Immature natural killer cell (primary cell): ENCODE measurements at regions not wholly inside any gene's neighbourhood (a gene's known extent, or its start where the extent isn't known, plus 50 kb on each side); places are given as distances from the start of the nearest gene placed in this dataset.

ENCODE experiments used
- DNase-seq, 3 donors: peaks; one replicate each; pipeline ENCODE4 v3.0.0; 2022; ENCODE audit warnings: mixed read lengths in 1 of 3
- H3K27ac Mint-ChIP-seq, 6 donors: one replicate each; pipeline ENCODE4 v1.8.0; 2020; ENCODE audit warnings: mixed read lengths in 6 of 6, mild to moderate bottlenecking in 5 of 6, inconsistent platforms in 4 of 6, moderate library complexity in 3 of 6
- H3K27me3 Mint-ChIP-seq, 3 donors: one replicate each; pipeline ENCODE4 v1.8.0; 2020 to 2021; ENCODE audit warnings: low read depth in 3 of 3, mild to moderate bottlenecking in 3 of 3, mixed read lengths in 3 of 3, moderate library complexity in 3 of 3, inconsistent platforms in 1 of 3
- H3K36me3 Mint-ChIP-seq, 3 donors: one replicate each; pipeline ENCODE4 v1.8.0; 2020; ENCODE audit warnings: mixed read lengths in 3 of 3, inconsistent platforms in 2 of 3, mild to moderate bottlenecking in 2 of 3
- H3K4me1 Mint-ChIP-seq, 2 donors: one replicate each; pipeline ENCODE4 v1.8.0; 2020; ENCODE audit warnings: inconsistent platforms in 2 of 2, mild to moderate bottlenecking in 2 of 2, mixed read lengths in 2 of 2, moderate library complexity in 1 of 2
- H3K4me3 Mint-ChIP-seq, 5 donors: one replicate each; pipeline ENCODE4 v1.8.0; 2020; ENCODE audit warnings: mild to moderate bottlenecking in 5 of 5, mixed read lengths in 5 of 5, inconsistent platforms in 3 of 5, moderate library complexity in 3 of 5
- H3K9me3 Mint-ChIP-seq, 6 donors: one replicate each; pipeline ENCODE4 v1.8.0; 2020; ENCODE audit warnings: mild to moderate bottlenecking in 6 of 6, mixed read lengths in 6 of 6, inconsistent platforms in 4 of 6, moderate library complexity in 3 of 6

GRCh38 chr9:71191708-71192107 lies 70.3 kb upstream of the TRPM3 start:
- no peaks in the 10 kb centered on the region for H3K27me3 Mint-ChIP-seq
- no peak for DNase-seq
- H3K9me3 Mint-ChIP-seq = peaks cover 0 to 12% (median 3%) of the 10 kb centered on the region in 6 donors
- no peaks in the 10 kb centered on the region for H3K36me3 Mint-ChIP-seq
- no peaks in the 10 kb centered on the region for H3K4me1 Mint-ChIP-seq
- no peak overlapping the region for H3K27ac Mint-ChIP-seq
- H3K4me3 Mint-ChIP-seq = no peak overlapping the region

GRCh38 chr9:71183251-71183650 lies 61.8 kb upstream of the TRPM3 start:
- peaks cover 0 to 14% (median 0%) of the 10 kb centered on the region in 6 donors for H3K9me3 Mint-ChIP-seq
- no peaks in the 10 kb centered on the region for H3K36me3 Mint-ChIP-seq
- no peak overlapping the region for H3K27ac Mint-ChIP-seq
- no peak for DNase-seq
- H3K27me3 Mint-ChIP-seq = peaks cover 0 to 1% (median 0%) of the 10 kb centered on the region in 3 donors
- H3K4me3 Mint-ChIP-seq = no peak overlapping the region
- H3K4me1 Mint-ChIP-seq = no peaks in the 10 kb centered on the region

- H3K27ac Mint-ChIP-seq = no peak overlapping the region
- H3K36me3 Mint-ChIP-seq = no peaks in the 10 kb centered on the region
- no peaks in the 10 kb centered on the region for H3K4me1 Mint-ChIP-seq
- DNase-seq = no peak
- H3K4me3 Mint-ChIP-seq = no peak overlapping the region
- H3K9me3 Mint-ChIP-seq = peaks cover 0 to 14% (median 0%) of the 10 kb centered on the region in 6 donors
- no peaks in the 10 kb centered on the region for H3K27me3 Mint-ChIP-seq
Measured at GRCh38 chr9:71179183-71179582, 57.8 kb upstream of the TRPM3 start.

DNA sequence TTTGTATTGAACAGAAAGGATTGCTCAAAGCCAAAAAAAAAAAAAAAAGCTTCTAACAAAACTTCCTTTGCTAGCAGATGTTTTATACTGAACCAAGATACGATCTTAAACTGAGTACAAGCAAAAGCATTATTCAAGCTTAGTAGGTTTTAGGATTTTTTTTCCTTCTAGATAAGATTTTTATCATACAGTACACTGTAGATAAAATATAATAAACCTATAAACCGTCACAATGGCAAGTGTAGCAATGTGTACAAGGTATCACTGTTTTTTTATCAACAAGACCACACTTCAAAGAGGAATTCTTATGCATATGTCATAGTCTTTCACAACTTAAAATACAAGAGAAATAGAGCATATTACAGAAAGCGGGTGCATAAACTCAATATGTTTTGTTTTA lies 56.5 kb upstream of the TRPM3 start:
- Mint-ChIP-seq H3K9me3 (peaks cover 0 to 14% (median 0%) of the 10 kb centered on the region in 6 donors), H3K4me3 (no peak overlapping the region), H3K36me3 (no peaks in the 10 kb centered on the region), H3K27ac (no peak overlapping the region), H3K4me1 (no peaks in the 10 kb centered on the region), H3K27me3 (peaks cover 0 to 2% (median 0%) of the 10 kb centered on the region in 3 donors)
- DNase-seq = no peak

GRCh38 chr9:71171517-71171916 lies 50.1 kb upstream of the TRPM3 start:
- Mint-ChIP-seq H3K27me3 (peaks cover 0 to 5% (median 0%) of the 10 kb centered on the region in 3 donors), H3K4me3 (no peak overlapping the region), H3K4me1 (no peaks in the 10 kb centered on the region), H3K27ac (no peak overlapping the region), H3K9me3 (peaks cover 0 to 13% (median 5%) of the 10 kb centered on the region in 6 donors), H3K36me3 (no peaks in the 10 kb centered on the region)
- no peak for DNase-seq
